Smooth muscle cell (in vitro differentiated cells): ENCODE measurements at regions not wholly inside any gene's neighbourhood (a gene's known extent, or its start where the extent isn't known, plus 50 kb on each side); places are given as distances from the start of the nearest gene placed in this dataset.

Experiments
- DNase-seq: peaks from one replicate; lab custom pipeline; 2025; ENCODE audit not compliant: unreplicated experiment; lab: John Stamatoyannopoulos, UW
- H2AFZ ChIP-seq: fragments of 200-600 bp; sonication (generic); 2 replicates; pipeline ENCODE4 v1.6.0; 2016; ENCODE audit warnings: antibody characterized with exemption, low read depth, mild to moderate bottlenecking
- H3F3A ChIP-seq: fragments of 200-600 bp; sonication (generic); 2 replicates; pipeline ENCODE4 v1.6.0; 2017; ENCODE audit warnings: antibody characterized with exemption, low read depth
- H3K27ac ChIP-seq: fragments of 200-600 bp; sonication (generic); 2 replicates; pipeline ENCODE4 v1.5.1; 2016; ENCODE audit warnings: low read depth, mild to moderate bottlenecking
- H3K27me3 ChIP-seq: fragments of 200-600 bp; sonication (generic); 2 replicates; pipeline ENCODE4 v1.6.1; 2016; ENCODE audit warnings: low read depth, mild to moderate bottlenecking
- H3K36me3 ChIP-seq: fragments of 200-600 bp; sonication (generic); 2 replicates; pipeline ENCODE4 v1.5.1; 2016; ENCODE audit warnings: low read depth
- H3K4me1 ChIP-seq: fragments of 200-600 bp; sonication (generic); 2 replicates; pipeline ENCODE4 v1.5.1; 2016; ENCODE audit warnings: low read depth
- H3K4me2 ChIP-seq: fragments of 200-600 bp; sonication (generic); 2 replicates; pipeline ENCODE4 v1.6.0; 2016; ENCODE audit warnings: mild to moderate bottlenecking
- H3K4me3 ChIP-seq: fragments of 200-600 bp; sonication (generic); 2 replicates; pipeline ENCODE4 v1.5.1; 2016; ENCODE audit warnings: mild to moderate bottlenecking
- H3K79me2 ChIP-seq: fragments of 200-600 bp; sonication (generic); 2 replicates; pipeline ENCODE4 v1.6.0; 2016; ENCODE audit warnings: low read depth, mild to moderate bottlenecking
- H3K9ac ChIP-seq: fragments of 200-600 bp; sonication (generic); 2 replicates; pipeline ENCODE4 v1.6.0; 2016; ENCODE audit warnings: low read depth
- H3K9me3 ChIP-seq: fragments of 200-600 bp; sonication (generic); replicated peaks from 2 replicates; pipeline ENCODE4 v1.5.1; 2016; ENCODE audit warnings: low read depth
- H4K20me1 ChIP-seq: fragments of 200-600 bp; sonication (generic); 2 replicates; pipeline ENCODE4 v1.6.0; 2016; ENCODE audit warnings: low read depth
- WGBS: methylation state at CpG from one replicate; pipeline ENCODE4 v1.1.7; 2016; ENCODE audit warnings: low lambda C conversion rate; 5-methylcytosine and 5-hydroxymethylcytosine counted together
- TF ChIP-seq, protein P1 (sequence below): fragments of 200-600 bp; sonication (generic); IDR thresholded peaks from 2 replicates; pipeline ENCODE4 v1.5.1; 2017; ENCODE audit warnings: borderline replicate concordance, mild to moderate bottlenecking, antibody characterized with exemption; ENCODE audit not compliant: insufficient read depth, poor library complexity, severe bottlenecking

DNA sequence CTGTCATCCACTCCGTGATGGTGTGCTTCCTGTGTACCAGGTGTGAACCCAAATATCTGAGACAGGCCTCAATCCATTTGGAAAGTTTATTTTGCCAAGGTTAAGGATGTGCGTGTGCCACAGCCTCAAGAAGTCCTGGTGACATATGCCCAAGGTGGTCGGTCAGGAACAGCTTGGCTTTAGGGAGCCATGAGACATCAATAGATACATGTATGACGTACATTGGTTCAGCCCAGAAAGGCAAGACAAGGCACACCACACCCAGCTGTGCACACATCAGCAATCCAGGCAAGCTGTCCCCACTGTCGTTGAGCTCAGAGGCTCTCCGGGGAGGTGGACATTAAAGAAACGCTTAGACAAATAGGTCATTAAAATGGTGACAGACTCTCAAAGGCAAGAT lies 56.8 kb upstream of the SHANK2 start:
- Histone ChIP-seq H3K4me3 (no peak overlapping the region), H4K20me1 (no peaks in the 10 kb centered on the region), H3K4me1 (no peaks in the 10 kb centered on the region), H3K36me3 (no peaks in the 10 kb centered on the region), H3K27ac (no peak overlapping the region), H3K9me3 (no peaks in the 10 kb centered on the region), H3K27me3 (no peaks in the 10 kb centered on the region), H3K79me2 (no peaks in the 10 kb centered on the region), H3K9ac (no peak overlapping the region), H2AFZ (no peak overlapping the region), H3F3A (no peaks in the 10 kb centered on the region), H3K4me2 (no peak overlapping the region)
- TF ChIP-seq, protein P1, sequence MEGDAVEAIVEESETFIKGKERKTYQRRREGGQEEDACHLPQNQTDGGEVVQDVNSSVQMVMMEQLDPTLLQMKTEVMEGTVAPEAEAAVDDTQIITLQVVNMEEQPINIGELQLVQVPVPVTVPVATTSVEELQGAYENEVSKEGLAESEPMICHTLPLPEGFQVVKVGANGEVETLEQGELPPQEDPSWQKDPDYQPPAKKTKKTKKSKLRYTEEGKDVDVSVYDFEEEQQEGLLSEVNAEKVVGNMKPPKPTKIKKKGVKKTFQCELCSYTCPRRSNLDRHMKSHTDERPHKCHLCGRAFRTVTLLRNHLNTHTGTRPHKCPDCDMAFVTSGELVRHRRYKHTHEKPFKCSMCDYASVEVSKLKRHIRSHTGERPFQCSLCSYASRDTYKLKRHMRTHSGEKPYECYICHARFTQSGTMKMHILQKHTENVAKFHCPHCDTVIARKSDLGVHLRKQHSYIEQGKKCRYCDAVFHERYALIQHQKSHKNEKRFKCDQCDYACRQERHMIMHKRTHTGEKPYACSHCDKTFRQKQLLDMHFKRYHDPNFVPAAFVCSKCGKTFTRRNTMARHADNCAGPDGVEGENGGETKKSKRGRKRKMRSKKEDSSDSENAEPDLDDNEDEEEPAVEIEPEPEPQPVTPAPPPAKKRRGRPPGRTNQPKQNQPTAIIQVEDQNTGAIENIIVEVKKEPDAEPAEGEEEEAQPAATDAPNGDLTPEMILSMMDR = no peak
- no peak for DNase-seq
- WGBS = 84% methylated on average over 7 of the region's 7 CpGs

DNA sequence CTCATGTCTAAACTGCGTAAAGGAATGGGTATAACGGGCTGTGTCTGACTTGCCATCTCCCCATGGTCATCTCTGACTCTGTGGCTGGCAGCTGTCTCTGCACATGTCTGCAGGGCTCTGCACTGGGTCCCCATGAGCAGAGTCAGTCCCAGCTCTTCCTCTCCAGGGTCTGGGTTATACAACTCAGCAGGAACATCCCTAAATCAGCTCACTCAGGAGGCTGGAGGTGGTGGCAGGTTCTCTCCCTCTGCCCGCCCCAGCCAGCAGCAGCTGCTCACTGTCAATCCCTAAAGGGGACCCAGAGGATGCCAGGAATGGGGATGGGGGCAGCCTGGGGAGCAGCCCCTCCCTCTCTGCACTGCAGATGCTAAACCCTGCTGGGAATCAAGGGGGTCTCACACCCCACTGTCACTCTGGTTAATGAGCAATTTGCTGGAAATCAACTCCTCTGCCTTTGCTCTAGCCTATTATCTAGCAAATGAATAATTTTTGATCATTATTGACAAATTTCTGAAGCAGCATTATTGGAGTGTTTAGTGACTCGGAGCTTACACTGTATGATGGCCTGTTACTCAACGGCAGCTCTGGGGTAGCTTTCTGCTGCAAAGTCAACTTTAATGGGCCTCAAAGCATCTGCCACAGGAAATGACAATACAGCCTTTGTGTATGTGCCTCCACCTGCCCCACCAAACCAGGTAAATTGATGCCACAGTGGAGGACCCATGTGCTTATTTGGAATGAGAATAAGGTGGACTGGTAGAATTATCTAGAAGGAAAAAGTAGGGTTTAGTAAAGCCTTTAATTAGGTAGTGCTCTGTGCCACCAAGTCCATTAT lies 55.7 kb upstream of the SHANK2 start:
- no peak overlapping the region for H3K4me2 ChIP-seq
- no peaks in the 10 kb centered on the region for H3K79me2 ChIP-seq
- DNase-seq = no peak
- H3F3A ChIP-seq = no peaks in the 10 kb centered on the region
- H3K36me3 ChIP-seq = no peaks in the 10 kb centered on the region
- H3K27me3 ChIP-seq = no peaks in the 10 kb centered on the region
- no peak overlapping the region for H3K4me3 ChIP-seq
- no peaks in the 10 kb centered on the region for H3K9me3 ChIP-seq
- H3K27ac ChIP-seq = no peak overlapping the region
- TF ChIP-seq, protein P1 = no peak
- no peaks in the 10 kb centered on the region for H4K20me1 ChIP-seq
- 85% methylated on average over 5 of the region's 5 CpGs for WGBS
- no peak overlapping the region for H3K9ac ChIP-seq
- H2AFZ ChIP-seq = no peak overlapping the region
- no peaks in the 10 kb centered on the region for H3K4me1 ChIP-seq

DNA sequence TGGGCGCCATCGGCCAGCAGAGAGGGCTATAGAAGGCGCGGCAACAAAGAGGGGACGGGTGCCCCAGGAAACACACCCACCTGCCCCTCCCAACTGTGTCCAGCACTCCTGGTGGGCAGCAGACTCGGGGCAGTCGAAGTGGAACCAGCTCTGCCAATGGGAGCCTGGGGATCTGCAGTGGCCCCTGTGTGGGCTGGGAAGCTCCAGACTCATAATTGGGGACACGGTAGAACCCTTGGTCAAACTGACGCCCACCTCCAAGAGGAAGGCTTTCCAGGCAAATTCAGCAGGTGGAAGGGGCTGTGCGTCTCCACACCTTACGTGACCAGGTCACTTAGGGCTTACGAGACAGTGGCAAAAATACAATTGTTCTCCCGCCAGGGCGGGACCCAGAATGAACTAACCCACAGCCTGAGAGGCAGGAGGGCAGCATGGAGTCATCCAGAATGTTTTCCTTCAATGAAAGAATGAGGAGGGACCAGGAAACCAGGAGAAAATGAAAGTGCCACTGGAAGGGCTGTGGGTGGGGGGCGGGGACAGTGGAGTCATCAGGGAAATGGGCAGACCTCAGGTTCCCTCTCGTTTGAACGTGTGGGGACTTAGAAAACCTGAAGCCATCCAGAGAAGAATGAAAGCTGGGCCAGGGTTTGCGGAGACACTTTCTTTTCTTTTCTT lies 53.2 kb upstream of the SHANK2 start:
- DNase-seq = no peak

More for the DNA sequence above, 53.2 kb upstream of the SHANK2 start:
- H3K9me3 ChIP-seq = no peaks in the 10 kb centered on the region
- TF ChIP-seq, protein P1 = no peak
- no peak overlapping the region for H3K4me2 ChIP-seq
- H3F3A ChIP-seq = no peaks in the 10 kb centered on the region
- H4K20me1 ChIP-seq = no peaks in the 10 kb centered on the region
- no peaks in the 10 kb centered on the region for H3K36me3 ChIP-seq
- H3K27me3 ChIP-seq = no peaks in the 10 kb centered on the region
- H3K4me1 ChIP-seq = no peaks in the 10 kb centered on the region
- no peak overlapping the region for H2AFZ ChIP-seq
- H3K9ac ChIP-seq = no peak overlapping the region
- H3K27ac ChIP-seq = no peak overlapping the region
- no peaks in the 10 kb centered on the region for H3K79me2 ChIP-seq
- WGBS = 93% methylated on average over 18 of the region's 18 CpGs
- no peak overlapping the region for H3K4me3 ChIP-seq
